ENCODE measurements at regions not wholly inside any gene's neighbourhood (a gene's known extent, or its start where the extent isn't known, plus 50 kb on each side); places are given as distances from the start of the nearest gene placed in this dataset.

DNA sequence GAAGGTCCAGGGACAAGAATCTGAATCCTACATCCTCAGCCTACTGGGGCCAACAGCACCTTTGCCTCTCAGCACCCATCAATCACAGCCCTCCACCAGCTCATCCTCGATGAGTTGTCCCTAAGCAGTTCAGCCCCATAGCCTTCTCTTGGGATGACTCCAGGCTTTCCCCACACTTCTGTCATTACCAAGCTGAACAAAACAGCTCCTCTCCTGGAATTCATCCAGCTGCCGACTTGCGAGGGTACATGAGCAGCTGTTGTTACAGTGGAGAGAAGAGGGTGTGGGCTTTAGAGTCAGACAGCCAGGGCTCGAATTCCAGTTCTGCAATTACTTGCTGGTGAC, 69.0 kb upstream of the THBS1 start:
- DNase-seq (ENCODE audit: low read depth in 1 of 2, low spot score in 2 of 2) (no peak), FAIRE-seq (no peak)
- no peak overlapping the region for H3K18ac ChIP-seq (ENCODE audit: extremely low read depth, low read length)
- H3K9me3 ChIP-seq (ENCODE audit: insufficient read depth in 2 of 2, low read depth in 1 of 2, low read length in 1 of 2), result no peaks in the 10 kb centered on the region
- no peak overlapping the region for H3K27ac ChIP-seq (ENCODE audit: low read depth, low read length)
- H3K4me1 ChIP-seq (replicated peaks in 1 of 4; ENCODE audit: control insufficient read depth in 3 of 4, insufficient read depth in 4 of 4, low read length in 3 of 4), result no peaks in the 10 kb centered on the region
- H3K9ac ChIP-seq (replicated peaks in 1 of 4; ENCODE audit: extremely low read depth in 1 of 4, low read depth in 3 of 4, low read length in 3 of 4), result no peak overlapping the region
- H3K4me3 ChIP-seq (ENCODE audit: extremely low read depth in 1 of 4, insufficient read depth in 2 of 4, low read depth in 3 of 4, low read length in 4 of 4), result no peak overlapping the region
- no peaks in the 10 kb centered on the region for H3K79me1 ChIP-seq (ENCODE audit: low read depth, low read length)
- no peaks in the 10 kb centered on the region for H3K79me2 ChIP-seq (ENCODE audit: control insufficient read depth in 1 of 2, insufficient read depth in 2 of 2, low read length in 2 of 2)
- H3K4ac ChIP-seq (replicated peaks; ENCODE audit: insufficient read length, low read depth, low read length), result no peak overlapping the region
- WGBS, 2 experiments (ENCODE audit: extremely low coverage in 1 of 2, insufficient coverage in 1 of 2, insufficient read length in 1 of 2, insufficient replicate concordance in 2 of 2, low coverage in 1 of 2, low lambda C conversion rate in 2 of 2, missing lambda C conversion rate in 1 of 2), result 89% methylated on average over 4 of the region's 4 CpGs; no CpG with 5 or more reads in 1 of the 2 experiments
- H2AFZ ChIP-seq (ENCODE audit: low read length), result no peak overlapping the region
- no peaks in the 10 kb centered on the region for H4K20me1 ChIP-seq (replicated peaks in 1 of 2; ENCODE audit: control insufficient read depth in 1 of 2, insufficient read depth in 2 of 2, low read length in 2 of 2)
- H4K91ac ChIP-seq (replicated peaks; ENCODE audit: insufficient read length, low read length), result no peak overlapping the region
- H3K56ac ChIP-seq (replicated peaks; ENCODE audit: insufficient read length, low read depth, low read length), result no peak overlapping the region
- CTCF ChIA-PET (ENCODE audit: partially characterized antibody), result interaction anchor here (0.9 to 1.6 kb wide), 5 partner anchors 9 to 21 kb away, joined by 3 to 5 read pairs (median 3); no protein-coding TSS in a partner anchor
- H4K5ac ChIP-seq (ENCODE audit: insufficient read length, low read depth, low read length), result no peak overlapping the region
- H2BK120ac ChIP-seq (replicated peaks; ENCODE audit: low read depth, low read length), result no peak overlapping the region
- no peak overlapping the region for H2BK15ac ChIP-seq (ENCODE audit: low read length)
- no peak overlapping the region for H3K23ac ChIP-seq (ENCODE audit: insufficient read length)
- POLR2A ChIA-PET (ENCODE audit: partially characterized antibody), result interaction anchor here (1.3 kb wide), 1 partner anchor 68 kb away, joined by 4 read pairs; the partner anchor contains the start of gene THBS1
- no peak overlapping the region for H3K4me2 ChIP-seq (ENCODE audit: insufficient read depth in 1 of 2, low read depth in 2 of 2, low read length in 2 of 2)
- no peak overlapping the region for H4K8ac ChIP-seq (ENCODE audit: extremely low read depth, insufficient read depth, low read length)
- H2BK20ac ChIP-seq (ENCODE audit: low read length), result no peak overlapping the region
- TF ChIP-seq ASH2L (IDR thresholded peaks at IDR 0.05; ENCODE audit: low read length) (no peak), SP1 (IDR thresholded peaks at IDR 0.05; ENCODE audit: low read depth, low read length) (no peak), RNF2 (IDR thresholded peaks at IDR 0.05; ENCODE audit: borderline replicate concordance, low read depth, low read length, missing control alignments, poor library complexity, severe bottlenecking) (no peak), TAF1 (IDR thresholded peaks at IDR 0.05; ENCODE audit: low read depth, low read length) (no peak), KDM1A (IDR thresholded peaks at IDR 0.05; ENCODE audit: borderline replicate concordance, low read length) (no peak), TBP (IDR thresholded peaks at IDR 0.05; ENCODE audit: low read depth, low read length) (no peak), SP2 (IDR thresholded peaks at IDR 0.05; ENCODE audit: low read length) (no peak), RBBP5 (IDR thresholded peaks at IDR 0.05; ENCODE audit: borderline replicate concordance, low read depth, low read length) (no peak), CREB1 (IDR thresholded peaks at IDR 0.05) (no peak), BACH1 (IDR thresholded peaks at IDR 0.05; ENCODE audit: low read length) (no peak)
- peaks cover 2% of the 10 kb centered on the region; the same call in 1 of the 2 replicates for H3K23me2 ChIP-seq (ENCODE audit: low read depth, low read length)
- H3K14ac ChIP-seq (ENCODE audit: insufficient read length), result no peak overlapping the region
- H2AK5ac ChIP-seq (ENCODE audit: low read depth, low read length), result no peak overlapping the region
- H2BK5ac ChIP-seq (ENCODE audit: low read depth, low read length), result no peak overlapping the region
- no peaks in the 10 kb centered on the region for H3K27me3 ChIP-seq (replicated peaks in 1 of 4; ENCODE audit: control insufficient read depth in 3 of 4, extremely low read depth in 1 of 4, insufficient read depth in 3 of 4, low read length in 3 of 4)
- no peaks in the 10 kb centered on the region for H3K36me3 ChIP-seq (ENCODE audit: control insufficient read depth in 2 of 4, insufficient read depth in 4 of 4, low read length in 3 of 4)
- H2BK12ac ChIP-seq (ENCODE audit: low read depth, low read length), result no peak overlapping the region
